Loucy (cell line): ENCODE measurements at regions not wholly inside any gene's neighbourhood (a gene's known extent, or its start where the extent isn't known, plus 50 kb on each side); places are given as distances from the start of the nearest gene placed in this dataset.

ENCODE experiments used
- H2AFZ ChIP-seq: fragments of 200-600 bp; sonication (generic); 2 replicates; pipeline ENCODE4 v1.6.0; 2016; ENCODE audit warnings: antibody characterized with exemption, mild to moderate bottlenecking, low read length, moderate library complexity
- H3F3A ChIP-seq: fragments of 200-600 bp; 2 replicates; pipeline ENCODE4 v1.6.0; 2016; ENCODE audit warnings: antibody characterized with exemption, low read depth, mild to moderate bottlenecking
- H3K27me3 ChIP-seq: fragments of 200-600 bp; sonication (generic); 2 replicates; pipeline ENCODE4 v1.6.1; 2014; ENCODE audit warnings: low read length, mild to moderate bottlenecking; ENCODE audit not compliant: insufficient read depth, poor library complexity, severe bottlenecking
- H3K36me3 ChIP-seq: fragments of 200-600 bp; sonication (generic); 2 replicates; pipeline ENCODE4 v1.6.1; 2016; ENCODE audit warnings: low read length; ENCODE audit not compliant: insufficient read depth
- H3K4me1 ChIP-seq: fragments of 200-600 bp; sonication (generic); 2 replicates; pipeline ENCODE4 v1.5.1; 2014; ENCODE audit warnings: low read length, mild to moderate bottlenecking; ENCODE audit not compliant: insufficient read depth, poor library complexity, severe bottlenecking
- H3K4me2 ChIP-seq: fragments of 200-600 bp; sonication (generic); 2 replicates; pipeline ENCODE4 v1.6.0; 2014; ENCODE audit warnings: antibody characterized with exemption, low read length, low read depth, mild to moderate bottlenecking; ENCODE audit not compliant: poor library complexity, severe bottlenecking
- H3K4me3 ChIP-seq: fragments of 200-600 bp; sonication (generic); 2 replicates; pipeline ENCODE4 v1.5.1; 2014; ENCODE audit warnings: low read length, mild to moderate bottlenecking, mixed read lengths; ENCODE audit not compliant: poor library complexity, severe bottlenecking
- H3K79me2 ChIP-seq: fragments of 200-600 bp; sonication (generic); 2 replicates; pipeline ENCODE4 v1.6.1; 2014; ENCODE audit warnings: low read length; ENCODE audit not compliant: insufficient read depth
- H3K9ac ChIP-seq: fragments of 200-600 bp; sonication (generic); 2 replicates; pipeline ENCODE4 v1.6.0; 2014; ENCODE audit warnings: mild to moderate bottlenecking, low read depth, low read length, moderate library complexity; ENCODE audit not compliant: poor library complexity, severe bottlenecking
- H3K9me2 ChIP-seq: fragments of 200-600 bp; sonication (generic); replicated peaks from 2 replicates; pipeline ENCODE4 v1.6.1; 2016; ENCODE audit warnings: low read depth, low read length, mixed read lengths
- H3K9me3 ChIP-seq: fragments of 200-600 bp; sonication (generic); 2 replicates; pipeline ENCODE4 v1.6.1; 2014; ENCODE audit warnings: mild to moderate bottlenecking, antibody characterized with exemption, low read length, low read depth; ENCODE audit not compliant: insufficient read depth
- H4K20me1 ChIP-seq: fragments of 200-600 bp; sonication (generic); 2 replicates; pipeline ENCODE4 v1.6.0; 2014; ENCODE audit warnings: antibody characterized with exemption, low read length, mild to moderate bottlenecking; ENCODE audit not compliant: insufficient read depth, poor library complexity, severe bottlenecking
- CTCF ChIP-seq: fragments of 200-600 bp; sonication (generic); conservative IDR thresholded peaks from 2 replicates; pipeline ENCODE4 v1.5.1; 2014; ENCODE audit warnings: mild to moderate bottlenecking, antibody characterized with exemption, low read length
- EZH2phosphoT487 ChIP-seq: fragments of 200-600 bp; IDR thresholded peaks from 2 replicates; pipeline ENCODE4 v1.6.1; 2018; ENCODE audit warnings: antibody characterized with exemption, mild to moderate bottlenecking, moderate library complexity, borderline replicate concordance

- Histone ChIP-seq H3K9me3 (no peaks in the 10 kb centered on the region), H3K27me3 (no peaks in the 10 kb centered on the region), H3K9me2 (no peaks in the 10 kb centered on the region), H2AFZ (no peak overlapping the region), H3K4me1 (no peaks in the 10 kb centered on the region), H3K36me3 (no peaks in the 10 kb centered on the region), H3K79me2 (no peaks in the 10 kb centered on the region), H3K4me3 (no peak overlapping the region), H3F3A (no peaks in the 10 kb centered on the region), H3K4me2 (no peak overlapping the region), H4K20me1 (no peaks in the 10 kb centered on the region), H3K9ac (no peak overlapping the region)
- no peak for TF ChIP-seq CTCF
- no peak for TF ChIP-seq EZH2phosphoT487
Measured at GRCh38 chr4:178415925-178416324, 973.7 kb upstream of the AGA start.

GRCh38 chr4:178423366-178423765 lies 981.1 kb upstream of the AGA start:
- no peak overlapping the region for H3K9ac ChIP-seq
- TF ChIP-seq EZH2phosphoT487 (no peak), CTCF (no peak)
- no peaks in the 10 kb centered on the region for H3K36me3 ChIP-seq
- no peaks in the 10 kb centered on the region for H3K27me3 ChIP-seq
- H3F3A ChIP-seq, result no peaks in the 10 kb centered on the region
- H3K4me3 ChIP-seq, result no peak overlapping the region
- no peaks in the 10 kb centered on the region for H4K20me1 ChIP-seq
- H3K9me3 ChIP-seq, result no peaks in the 10 kb centered on the region
- no peak overlapping the region for H3K4me2 ChIP-seq
- H2AFZ ChIP-seq, result no peak overlapping the region
- H3K79me2 ChIP-seq, result no peaks in the 10 kb centered on the region
- no peaks in the 10 kb centered on the region for H3K9me2 ChIP-seq
- no peaks in the 10 kb centered on the region for H3K4me1 ChIP-seq

DNA sequence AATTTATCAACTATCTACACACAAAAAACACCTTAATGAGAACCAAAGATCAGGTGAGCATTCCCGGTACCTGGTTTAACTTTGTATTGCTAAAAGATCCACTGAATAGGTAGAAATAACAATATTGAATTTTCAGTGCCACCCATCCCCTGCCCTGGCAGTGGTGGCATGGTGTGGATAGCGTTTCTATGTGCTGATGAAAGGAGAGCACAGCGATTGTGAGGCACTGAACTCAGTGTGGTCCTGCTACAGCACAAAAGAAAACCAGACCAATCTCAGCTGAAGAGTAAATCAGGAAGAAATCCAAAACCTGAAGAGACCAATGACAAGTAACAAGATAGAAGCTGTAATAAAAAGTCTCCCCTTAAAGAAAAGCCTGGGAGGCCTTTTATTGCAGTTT lies 984.6 kb upstream of the AGA start:
- Histone ChIP-seq H2AFZ (no peak overlapping the region), H3K27me3 (no peaks in the 10 kb centered on the region)
- TF ChIP-seq EZH2phosphoT487 (no peak), CTCF (no peak)

More for the DNA sequence above, 984.6 kb upstream of the AGA start:
- Histone ChIP-seq H3K79me2 (no peaks in the 10 kb centered on the region), H3F3A (no peaks in the 10 kb centered on the region), H3K4me1 (no peaks in the 10 kb centered on the region), H4K20me1 (no peaks in the 10 kb centered on the region), H3K9me2 (no peaks in the 10 kb centered on the region), H3K36me3 (no peaks in the 10 kb centered on the region), H3K9me3 (no peaks in the 10 kb centered on the region), H3K4me2 (no peak overlapping the region), H3K4me3 (no peak overlapping the region), H3K9ac (no peak overlapping the region)
